ENCODE measurements at regions not wholly inside any gene's neighbourhood (a gene's known extent, or its start where the extent isn't known, plus 50 kb on each side); places are given as distances from the start of the nearest gene placed in this dataset.

DNA sequence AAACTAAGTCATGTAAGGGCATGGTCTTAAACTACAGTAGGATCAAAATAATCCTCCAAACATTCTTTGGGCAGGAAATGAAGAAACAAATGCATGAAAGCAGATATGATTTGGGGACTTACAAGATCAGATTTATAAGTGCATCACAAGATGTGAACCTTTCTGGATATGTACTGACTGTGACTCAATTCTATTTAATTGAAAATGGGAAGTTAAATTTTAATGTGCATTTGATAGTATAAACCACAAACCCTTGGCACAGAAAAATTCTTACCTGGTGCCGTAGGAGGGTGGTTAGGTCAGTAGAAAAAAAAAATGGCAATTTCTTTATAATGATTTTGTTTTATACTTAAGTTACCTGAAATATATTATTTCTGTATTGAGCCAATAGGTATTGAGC, 262.5 kb upstream of the TGFBR2 start:
- TF ChIP-seq, protein P1, sequence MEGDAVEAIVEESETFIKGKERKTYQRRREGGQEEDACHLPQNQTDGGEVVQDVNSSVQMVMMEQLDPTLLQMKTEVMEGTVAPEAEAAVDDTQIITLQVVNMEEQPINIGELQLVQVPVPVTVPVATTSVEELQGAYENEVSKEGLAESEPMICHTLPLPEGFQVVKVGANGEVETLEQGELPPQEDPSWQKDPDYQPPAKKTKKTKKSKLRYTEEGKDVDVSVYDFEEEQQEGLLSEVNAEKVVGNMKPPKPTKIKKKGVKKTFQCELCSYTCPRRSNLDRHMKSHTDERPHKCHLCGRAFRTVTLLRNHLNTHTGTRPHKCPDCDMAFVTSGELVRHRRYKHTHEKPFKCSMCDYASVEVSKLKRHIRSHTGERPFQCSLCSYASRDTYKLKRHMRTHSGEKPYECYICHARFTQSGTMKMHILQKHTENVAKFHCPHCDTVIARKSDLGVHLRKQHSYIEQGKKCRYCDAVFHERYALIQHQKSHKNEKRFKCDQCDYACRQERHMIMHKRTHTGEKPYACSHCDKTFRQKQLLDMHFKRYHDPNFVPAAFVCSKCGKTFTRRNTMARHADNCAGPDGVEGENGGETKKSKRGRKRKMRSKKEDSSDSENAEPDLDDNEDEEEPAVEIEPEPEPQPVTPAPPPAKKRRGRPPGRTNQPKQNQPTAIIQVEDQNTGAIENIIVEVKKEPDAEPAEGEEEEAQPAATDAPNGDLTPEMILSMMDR (IDR thresholded peaks at IDR 0.05; ENCODE audit: insufficient read depth, low read length, poor library complexity, severe bottlenecking): no peak
- TF ChIP-seq EZH2phosphoT487 (conservative IDR thresholded peaks at IDR 0.05; ENCODE audit: low read length): no peak

All from SU-DHL-6 (cell line).